PC-3 (cell line): ENCODE measurements at regions not wholly inside any gene's neighbourhood (a gene's known extent, or its start where the extent isn't known, plus 50 kb on each side); places are given as distances from the start of the nearest gene placed in this dataset.

ENCODE experiments used
- ATAC-seq: fragments of 200-7000 bp; cut with Tn5 transposase; 2 replicates; pipeline ENCODE4 v1.9.1; 2020; ENCODE audit warnings: mild to moderate bottlenecking, moderate library complexity
- BruUV-seq: library from RNA; stranded (reverse); fragments of 400-500 nt; replicated peaks from 2 replicates; lab custom pipeline; 2021; lab: Mats Ljungman, UMichigan
- CTCF ChIA-PET: fragments of 300-600 bp; sonication (Branson Sonifier 250); formaldehyde crosslinking; loops from one replicate; lab custom pipeline; 2022; ENCODE audit warnings: antibody characterized with exemption; lab: Charles Lee
- POLR2A ChIA-PET: fragments of 300-600 bp; sonication (Branson Sonifier 250); formaldehyde crosslinking; loops from one replicate; lab custom pipeline; 2022; ENCODE audit warnings: antibody characterized with exemption; ENCODE audit not compliant: unreplicated experiment; lab: Charles Lee
- DNase-seq: peaks from one replicate; pipeline ENCODE4 v3.0.0-alpha.2; 2015
- H2AFZ ChIP-seq: fragments of 300-600 bp; sonication (generic); 2 replicates; pipeline ENCODE4 v1.6.0; 2016; ENCODE audit warnings: antibody characterized with exemption, low read length
- H3F3A ChIP-seq: fragments of 300-600 bp; sonication (generic); one replicate; pipeline ENCODE4 v1.6.0; 2017; ENCODE audit warnings: antibody characterized with exemption, low read length, control low read depth, mild to moderate bottlenecking; ENCODE audit not compliant: unreplicated experiment
- H3K27ac ChIP-seq: fragments of 300-600 bp; sonication (generic); 2 replicates; pipeline ENCODE4 v1.5.1; 2016; ENCODE audit warnings: mild to moderate bottlenecking, low read length
- H3K27me3 ChIP-seq: fragments of 300-600 bp; sonication (generic); 2 replicates; pipeline ENCODE4 v1.6.1; 2016; ENCODE audit warnings: low read length, mixed read lengths
- H3K36me3 ChIP-seq: fragments of 300-600 bp; sonication (generic); 2 replicates; pipeline ENCODE4 v1.6.1; 2016; ENCODE audit warnings: low read depth, mixed run types, low read length, mixed read lengths
- H3K4me1 ChIP-seq: fragments of 300-600 bp; sonication (generic); 2 replicates; pipeline ENCODE4 v1.5.1; 2016; ENCODE audit warnings: low read length; ENCODE audit not compliant: insufficient read depth
- H3K4me2 ChIP-seq: fragments of 300-600 bp; sonication (generic); 2 replicates; pipeline ENCODE4 v1.6.0; 2016; ENCODE audit warnings: low read length
- H3K4me3 ChIP-seq: fragments of 300-600 bp; sonication (generic); 2 replicates; pipeline ENCODE4 v1.5.1; 2016; ENCODE audit warnings: mild to moderate bottlenecking, low read length, mixed read lengths
- H3K79me2 ChIP-seq: fragments of 300-600 bp; sonication (generic); 2 replicates; pipeline ENCODE4 v1.6.1; 2017; ENCODE audit warnings: low read length, mixed read lengths
- H3K9ac ChIP-seq: fragments of 300-600 bp; sonication (generic); 2 replicates; pipeline ENCODE4 v1.6.0; 2016; ENCODE audit warnings: mild to moderate bottlenecking, low read length
- H3K9me2 ChIP-seq: fragments of 300-600 bp; sonication (generic); replicated peaks from 2 replicates; pipeline ENCODE4 v1.6.1; 2016; ENCODE audit warnings: mixed run types, low read length, mixed read lengths
- H3K9me3 ChIP-seq: fragments of 300-600 bp; sonication (generic); 2 replicates; pipeline ENCODE4 v1.6.1; 2016; ENCODE audit warnings: low read length, mixed read lengths
- H4K20me1 ChIP-seq: fragments of 300-600 bp; sonication (generic); 2 replicates; pipeline ENCODE4 v1.6.1; 2016; ENCODE audit warnings: low read length, mixed read lengths
- EZH2 ChIP-seq: fragments of 300-600 bp; sonication (generic); IDR thresholded peaks from one replicate; pipeline ENCODE4 v1.6.1; 2017; ENCODE audit warnings: antibody characterized with exemption, mild to moderate bottlenecking, low read length; ENCODE audit not compliant: unreplicated experiment
- EZH2phosphoT487 ChIP-seq: fragments of 300-600 bp; sonication (generic); IDR thresholded peaks from 2 replicates; pipeline ENCODE4 v1.6.1; 2018; ENCODE audit warnings: mild to moderate bottlenecking, antibody characterized with exemption, low read length, borderline replicate concordance
- intact Hi-C: fragments of 100-400 bp; cut with micrococcal nuclease; formaldehyde crosslinking; loops from 2 replicates; pipeline ENCODE4 v1.9.0; 2023
- TF ChIP-seq, protein P1 (sequence below): fragments of 300-600 bp; sonication (generic); conservative IDR thresholded peaks from 2 replicates; pipeline ENCODE4 v1.5.1; 2017; ENCODE audit warnings: antibody characterized with exemption, low read depth, mild to moderate bottlenecking, low read length

DNA sequence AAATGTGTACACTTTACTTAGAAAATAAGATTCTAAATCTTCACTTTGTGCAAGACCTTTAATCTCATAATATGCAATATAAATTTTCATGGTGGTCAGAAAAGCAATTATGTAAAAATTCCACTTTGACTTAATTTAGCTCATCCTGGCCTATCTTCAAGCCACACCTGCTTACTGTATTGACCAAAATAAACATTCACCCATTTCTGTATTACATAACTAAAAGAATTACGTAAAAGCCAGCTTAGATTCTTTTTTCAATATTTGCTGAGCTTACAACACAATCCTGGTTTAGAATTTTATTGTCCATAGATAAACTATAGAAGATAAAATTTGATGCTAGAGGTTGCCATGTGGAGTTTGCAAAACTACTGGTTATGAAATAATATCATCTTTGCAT lies 172.9 kb upstream of the GRM3 start:
- BruUV-seq, result no TSS peak
- H2AFZ ChIP-seq, result no peak overlapping the region
- no peaks in the 10 kb centered on the region for H4K20me1 ChIP-seq
- H3K36me3 ChIP-seq, result no peaks in the 10 kb centered on the region
- TF ChIP-seq, protein P1, sequence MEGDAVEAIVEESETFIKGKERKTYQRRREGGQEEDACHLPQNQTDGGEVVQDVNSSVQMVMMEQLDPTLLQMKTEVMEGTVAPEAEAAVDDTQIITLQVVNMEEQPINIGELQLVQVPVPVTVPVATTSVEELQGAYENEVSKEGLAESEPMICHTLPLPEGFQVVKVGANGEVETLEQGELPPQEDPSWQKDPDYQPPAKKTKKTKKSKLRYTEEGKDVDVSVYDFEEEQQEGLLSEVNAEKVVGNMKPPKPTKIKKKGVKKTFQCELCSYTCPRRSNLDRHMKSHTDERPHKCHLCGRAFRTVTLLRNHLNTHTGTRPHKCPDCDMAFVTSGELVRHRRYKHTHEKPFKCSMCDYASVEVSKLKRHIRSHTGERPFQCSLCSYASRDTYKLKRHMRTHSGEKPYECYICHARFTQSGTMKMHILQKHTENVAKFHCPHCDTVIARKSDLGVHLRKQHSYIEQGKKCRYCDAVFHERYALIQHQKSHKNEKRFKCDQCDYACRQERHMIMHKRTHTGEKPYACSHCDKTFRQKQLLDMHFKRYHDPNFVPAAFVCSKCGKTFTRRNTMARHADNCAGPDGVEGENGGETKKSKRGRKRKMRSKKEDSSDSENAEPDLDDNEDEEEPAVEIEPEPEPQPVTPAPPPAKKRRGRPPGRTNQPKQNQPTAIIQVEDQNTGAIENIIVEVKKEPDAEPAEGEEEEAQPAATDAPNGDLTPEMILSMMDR, result no peak
- TF ChIP-seq EZH2phosphoT487 (no peak), EZH2 (no peak)
- H3K79me2 ChIP-seq, result no peaks in the 10 kb centered on the region
- no peaks in the 10 kb centered on the region for H3K4me1 ChIP-seq
- no peak overlapping the region for H3K4me3 ChIP-seq
- no peaks in the 10 kb centered on the region for H3F3A ChIP-seq
- intact Hi-C loops, result loop anchor here (10.0 kb wide), 1 partner anchor 434 kb away; no protein-coding TSS in a partner anchor
- H3K27ac ChIP-seq, result no peak overlapping the region
- ATAC-seq (no peak), DNase-seq (no peak)
- no peak overlapping the region for H3K9ac ChIP-seq
- no peaks in the 10 kb centered on the region for H3K9me2 ChIP-seq
- H3K27me3 ChIP-seq, result peaks cover 17% of the 10 kb centered on the region
- no peaks in the 10 kb centered on the region for H3K9me3 ChIP-seq
- POLR2A ChIA-PET, result no interaction called here
- H3K4me2 ChIP-seq, result no peak overlapping the region
- CTCF ChIA-PET, result interaction anchor here (0.6 kb wide), 1 partner anchor 21 kb away, joined by 3 read pairs; no protein-coding TSS in a partner anchor

DNA sequence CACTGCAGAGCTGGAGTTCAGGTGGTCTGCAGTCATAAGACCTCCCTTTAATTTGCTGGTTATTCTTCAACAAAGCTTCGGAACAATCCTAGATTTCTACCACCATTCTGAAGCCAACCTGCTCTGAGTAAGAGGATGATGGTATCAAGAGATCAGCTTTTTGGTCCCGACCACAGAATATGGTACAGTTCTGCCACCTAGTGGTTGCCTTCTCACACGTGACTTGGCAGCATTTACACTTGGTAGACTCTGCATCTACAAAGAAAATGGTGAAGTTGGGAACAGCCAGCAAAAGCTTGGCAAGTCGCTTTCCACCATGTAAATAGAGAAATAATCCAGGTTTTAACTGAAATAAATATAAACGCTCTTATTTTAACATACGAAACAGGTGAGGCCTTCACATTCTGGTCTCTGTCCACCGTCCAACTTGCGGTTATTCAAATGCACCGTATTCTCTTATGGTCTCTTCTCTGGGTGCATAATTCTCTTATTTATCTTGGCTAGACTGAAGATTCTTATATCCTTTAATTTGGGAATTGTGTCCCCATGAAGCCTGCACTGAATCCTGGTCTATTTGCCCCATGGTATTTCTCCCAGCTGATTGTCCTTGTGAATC lies 173.9 kb upstream of the GRM3 start:
- H3K27ac ChIP-seq, result no peak overlapping the region
- peaks cover 17% of the 10 kb centered on the region for H3K27me3 ChIP-seq
- ATAC-seq (peak; percentile 85), DNase-seq (peak; percentile 84)
- CTCF ChIA-PET, result interaction anchor here (0.5 to 0.6 kb wide), 2 partner anchors 580 to 581 kb away, joined by 3 to 6 read pairs; no protein-coding TSS in a partner anchor
- no peak overlapping the region for H3K4me3 ChIP-seq
- no peak overlapping the region for H3K9ac ChIP-seq
- intact Hi-C loops, result loop anchor here (1.0 to 10.0 kb wide), 2 partner anchors 435 to 579 kb away; no protein-coding TSS in a partner anchor
- no peaks in the 10 kb centered on the region for H3K9me2 ChIP-seq
- H3F3A ChIP-seq, result no peaks in the 10 kb centered on the region
- BruUV-seq, result no TSS peak
- no peaks in the 10 kb centered on the region for H3K4me1 ChIP-seq
- H3K9me3 ChIP-seq, result no peaks in the 10 kb centered on the region
- no peaks in the 10 kb centered on the region for H4K20me1 ChIP-seq
- no peak for TF ChIP-seq EZH2phosphoT487
- TF ChIP-seq, protein P1, result peak; percentile 82
- no peaks in the 10 kb centered on the region for H3K36me3 ChIP-seq
- no peak overlapping the region for H2AFZ ChIP-seq
- no peaks in the 10 kb centered on the region for H3K79me2 ChIP-seq
- H3K4me2 ChIP-seq, result no peak overlapping the region
- POLR2A ChIA-PET, result no interaction called here

DNA sequence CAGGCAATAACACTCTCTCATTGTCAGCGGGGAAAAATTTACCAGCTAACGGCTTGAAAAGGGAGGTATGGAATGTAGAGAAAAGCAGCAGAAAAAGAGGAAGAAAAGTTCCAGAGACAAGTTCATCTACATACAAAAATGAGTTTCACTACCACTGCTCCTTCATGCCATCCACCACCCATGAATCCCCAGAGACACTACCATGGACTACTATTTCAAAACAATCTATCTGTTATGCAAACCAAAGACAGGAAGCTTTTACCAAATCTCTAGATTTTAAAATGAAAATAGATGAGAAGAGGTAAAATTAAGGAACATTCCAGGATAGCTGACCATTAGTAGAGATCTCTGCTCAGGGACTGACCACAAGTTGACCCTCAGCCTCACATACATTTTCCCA lies 189.0 kb upstream of the GRM3 start:
- Histone ChIP-seq H3K9ac (no peak overlapping the region), H3K36me3 (no peaks in the 10 kb centered on the region), H2AFZ (no peak overlapping the region), H4K20me1 (no peaks in the 10 kb centered on the region), H3K4me2 (no peak overlapping the region), H3K9me3 (no peaks in the 10 kb centered on the region), H3K27ac (no peak overlapping the region), H3K79me2 (no peaks in the 10 kb centered on the region), H3K27me3 (peaks cover 22% of the 10 kb centered on the region; the same call in 1 of the 2 replicates), H3F3A (no peaks in the 10 kb centered on the region), H3K4me1 (no peaks in the 10 kb centered on the region), H3K4me3 (no peak overlapping the region), H3K9me2 (no peaks in the 10 kb centered on the region)
- ChIA-PET POLR2A (interaction anchor here (0.6 kb wide), 1 partner anchor 21 kb away, joined by 3 read pairs; no protein-coding TSS in a partner anchor), CTCF (no interaction called here)
- DNase-seq (no peak), ATAC-seq (no peak)
- no TSS peak for BruUV-seq
- TF ChIP-seq EZH2phosphoT487 (no peak), EZH2 (no peak)
- TF ChIP-seq, protein P1, result no peak
- intact Hi-C loops, result no loop called here
